ENCODE measurements at regions not wholly inside any gene's neighbourhood (a gene's known extent, or its start where the extent isn't known, plus 50 kb on each side); places are given as distances from the start of the nearest gene placed in this dataset.

GRCh38 chr1:83734420-83734819, 264.5 kb downstream of the TTLL7 start:
- peak in 10 of 56 donors; percentile 0 to 24 (median 6) for DNase-seq

- DNase-seq = no peak
Measured at GRCh38 chr1:83725735-83726360, 273.1 kb downstream of the TTLL7 start.

- DNase-seq = no peak
Measured at GRCh38 chr1:83718338-83718737, 280.6 kb downstream of the TTLL7 start.

GRCh38 chr1:83717785-83718184, 281.1 kb downstream of the TTLL7 start:
- no peak for DNase-seq

- DNase-seq = no peak
Measured at GRCh38 chr1:83716641-83717040, 282.3 kb downstream of the TTLL7 start.

- no peak for DNase-seq
Measured at GRCh38 chr1:83715550-83715949, 283.4 kb downstream of the TTLL7 start.

GRCh38 chr1:83709662-83710061, 289.3 kb downstream of the TTLL7 start:
- DNase-seq = no peak

GRCh38 chr1:83706354-83706938, 292.5 kb downstream of the TTLL7 start:
- DNase-seq = no peak

GRCh38 chr1:83705091-83705490, 293.8 kb downstream of the TTLL7 start:
- no peak for DNase-seq

- DNase-seq = no peak
Measured at GRCh38 chr1:83704350-83704749, 294.6 kb downstream of the TTLL7 start.

GRCh38 chr1:83702356-83702755, 296.6 kb downstream of the TTLL7 start:
- no peak for DNase-seq

GRCh38 chr1:83701355-83701754, 297.6 kb downstream of the TTLL7 start:
- DNase-seq = no peak

GRCh38 chr1:83698644-83699043, 300.3 kb downstream of the TTLL7 start:
- DNase-seq = no peak

GRCh38 chr1:83697961-83698360, 301.0 kb downstream of the TTLL7 start:
- DNase-seq = no peak

GRCh38 chr1:83697220-83697619, 301.7 kb downstream of the TTLL7 start:
- DNase-seq = no peak

- DNase-seq = no peak
Measured at GRCh38 chr1:83694449-83694848, 304.5 kb downstream of the TTLL7 start.

GRCh38 chr1:83693427-83694126, 305.4 kb downstream of the TTLL7 start:
- DNase-seq = peak in 4 of 56 donors; percentile 2 to 27 (median 8)

GRCh38 chr1:83692524-83693381, 306.2 kb downstream of the TTLL7 start:
- peak in 13 of 56 donors; percentile 3 to 54 (median 19) for DNase-seq

- DNase-seq = no peak
Measured at GRCh38 chr1:83691953-83692500, 306.9 kb downstream of the TTLL7 start.

GRCh38 chr1:83689921-83690868, 308.7 kb downstream of the TTLL7 start:
- DNase-seq = peak in 1 of 56 donors; percentile 2
